ENCODE measurements at regions not wholly inside any gene's neighbourhood (a gene's known extent, or its start where the extent isn't known, plus 50 kb on each side); places are given as distances from the start of the nearest gene placed in this dataset.

DNA sequence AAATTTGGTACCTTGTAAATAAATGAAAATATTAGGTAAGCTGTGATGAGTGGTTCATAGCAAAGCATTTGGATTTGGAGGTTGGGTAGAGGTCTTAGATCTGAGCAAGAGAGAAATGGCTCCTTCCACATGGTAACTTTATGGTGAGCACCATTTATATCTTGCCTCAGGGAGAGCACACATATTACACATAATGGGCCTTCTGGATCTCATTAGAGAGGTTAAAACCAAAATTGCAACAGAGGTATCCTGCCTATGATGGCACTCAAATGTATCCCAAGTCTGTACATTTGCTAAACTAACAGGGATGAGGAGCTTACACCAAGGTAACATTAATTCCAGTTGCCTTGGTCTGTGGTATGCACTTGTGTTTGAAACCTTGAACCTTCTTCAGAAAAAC is 87.1 kb upstream of the PUDP start:
- H3K36me3 ChIP-seq (ENCODE audit: control insufficient read depth in 5 of 5, insufficient read depth in 5 of 5, low read length in 5 of 5), result no peaks in the 10 kb centered on the region
- no peaks in the 10 kb centered on the region for H3K4me1 ChIP-seq (ENCODE audit: control insufficient read depth in 5 of 5, insufficient read depth in 5 of 5, low read length in 5 of 5)
- no peak overlapping the region for H3K27ac ChIP-seq (ENCODE audit: low read depth, low read length)
- H3K4me3 ChIP-seq (ENCODE audit: low read depth in 1 of 5, low read length in 5 of 5), result no peak overlapping the region
- no peaks in the 10 kb centered on the region for H3K27me3 ChIP-seq (ENCODE audit: control insufficient read depth in 5 of 5, insufficient read depth in 4 of 5, low read length in 5 of 5)
- H3K9me3 ChIP-seq (ENCODE audit: control insufficient read depth in 5 of 5, low read length in 5 of 5), result no peaks in the 10 kb centered on the region
- no peak overlapping the region for H3K9ac ChIP-seq (ENCODE audit: low read length in 5 of 5)

GRCh38 chrX:7233580-7234406 is 85.8 kb upstream of the PUDP start:
- Histone ChIP-seq H3K36me3 (ENCODE audit: control insufficient read depth in 5 of 5, insufficient read depth in 5 of 5, low read length in 5 of 5) (no peaks in the 10 kb centered on the region), H3K4me1 (ENCODE audit: control insufficient read depth in 5 of 5, insufficient read depth in 5 of 5, low read length in 5 of 5) (no peaks in the 10 kb centered on the region), H3K27me3 (ENCODE audit: control insufficient read depth in 5 of 5, insufficient read depth in 4 of 5, low read length in 5 of 5) (no peaks in the 10 kb centered on the region), H3K4me3 (ENCODE audit: low read depth in 1 of 5, low read length in 5 of 5) (no peak overlapping the region), H3K27ac (ENCODE audit: low read depth, low read length) (no peak overlapping the region), H3K9ac (ENCODE audit: low read length in 5 of 5) (no peak overlapping the region), H3K9me3 (ENCODE audit: control insufficient read depth in 5 of 5, low read length in 5 of 5) (no peaks in the 10 kb centered on the region)

- H3K27me3 ChIP-seq (ENCODE audit: control insufficient read depth in 5 of 5, insufficient read depth in 4 of 5, low read length in 5 of 5), result no peaks in the 10 kb centered on the region
- H3K27ac ChIP-seq (ENCODE audit: low read depth, low read length), result no peak overlapping the region
- H3K4me1 ChIP-seq (ENCODE audit: control insufficient read depth in 5 of 5, insufficient read depth in 5 of 5, low read length in 5 of 5), result no peaks in the 10 kb centered on the region
- H3K9ac ChIP-seq (ENCODE audit: low read length in 5 of 5), result no peak overlapping the region
- no peak overlapping the region for H3K4me3 ChIP-seq (ENCODE audit: low read depth in 1 of 5, low read length in 5 of 5)
- no peaks in the 10 kb centered on the region for H3K36me3 ChIP-seq (ENCODE audit: control insufficient read depth in 5 of 5, insufficient read depth in 5 of 5, low read length in 5 of 5)
- H3K9me3 ChIP-seq (ENCODE audit: control insufficient read depth in 5 of 5, low read length in 5 of 5), result no peaks in the 10 kb centered on the region
These were observed 80.3 kb upstream of the PUDP start for GRCh38 chrX:7228226-7228625.

DNA sequence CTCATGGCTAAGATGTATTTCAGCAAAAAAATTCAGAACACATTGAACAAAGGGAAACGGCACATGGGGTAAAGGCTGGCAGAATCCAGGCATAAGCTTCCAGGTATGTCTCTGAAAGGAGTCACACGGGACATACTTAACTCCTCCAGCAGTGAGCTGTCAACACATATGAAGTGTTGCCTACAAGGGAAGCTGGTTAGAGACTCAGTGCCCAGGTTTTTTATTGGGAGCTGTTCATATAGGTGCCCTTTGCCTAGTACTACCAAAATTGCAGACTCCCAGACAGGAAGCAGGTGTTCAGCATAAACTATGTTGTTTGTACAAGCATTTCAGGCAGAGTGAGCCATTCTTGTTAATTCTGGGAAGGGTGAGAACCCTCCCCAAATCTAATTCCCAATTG is 77.4 kb upstream of the PUDP start:
- Histone ChIP-seq H3K27ac (ENCODE audit: low read depth, low read length) (no peak overlapping the region), H3K4me1 (ENCODE audit: control insufficient read depth in 5 of 5, insufficient read depth in 5 of 5, low read length in 5 of 5) (no peaks in the 10 kb centered on the region), H3K9me3 (ENCODE audit: control insufficient read depth in 5 of 5, low read length in 5 of 5) (no peaks in the 10 kb centered on the region), H3K4me3 (ENCODE audit: low read depth in 1 of 5, low read length in 5 of 5) (no peak overlapping the region), H3K36me3 (ENCODE audit: control insufficient read depth in 5 of 5, insufficient read depth in 5 of 5, low read length in 5 of 5) (no peaks in the 10 kb centered on the region), H3K9ac (ENCODE audit: low read length in 5 of 5) (no peak overlapping the region), H3K27me3 (ENCODE audit: control insufficient read depth in 5 of 5, insufficient read depth in 4 of 5, low read length in 5 of 5) (no peaks in the 10 kb centered on the region)

- no peak overlapping the region for H3K9ac ChIP-seq (ENCODE audit: low read length in 5 of 5)
- H3K4me3 ChIP-seq (ENCODE audit: low read depth in 1 of 5, low read length in 5 of 5), result no peak overlapping the region
- H3K36me3 ChIP-seq (ENCODE audit: control insufficient read depth in 5 of 5, insufficient read depth in 5 of 5, low read length in 5 of 5), result no peaks in the 10 kb centered on the region
- no peaks in the 10 kb centered on the region for H3K9me3 ChIP-seq (ENCODE audit: control insufficient read depth in 5 of 5, low read length in 5 of 5)
- no peaks in the 10 kb centered on the region for H3K4me1 ChIP-seq (ENCODE audit: control insufficient read depth in 5 of 5, insufficient read depth in 5 of 5, low read length in 5 of 5)
- no peak overlapping the region for H3K27ac ChIP-seq (ENCODE audit: low read depth, low read length)
- no peaks in the 10 kb centered on the region for H3K27me3 ChIP-seq (ENCODE audit: control insufficient read depth in 5 of 5, insufficient read depth in 4 of 5, low read length in 5 of 5)
These were observed 75.3 kb upstream of the PUDP start for GRCh38 chrX:7223271-7223670.

DNA sequence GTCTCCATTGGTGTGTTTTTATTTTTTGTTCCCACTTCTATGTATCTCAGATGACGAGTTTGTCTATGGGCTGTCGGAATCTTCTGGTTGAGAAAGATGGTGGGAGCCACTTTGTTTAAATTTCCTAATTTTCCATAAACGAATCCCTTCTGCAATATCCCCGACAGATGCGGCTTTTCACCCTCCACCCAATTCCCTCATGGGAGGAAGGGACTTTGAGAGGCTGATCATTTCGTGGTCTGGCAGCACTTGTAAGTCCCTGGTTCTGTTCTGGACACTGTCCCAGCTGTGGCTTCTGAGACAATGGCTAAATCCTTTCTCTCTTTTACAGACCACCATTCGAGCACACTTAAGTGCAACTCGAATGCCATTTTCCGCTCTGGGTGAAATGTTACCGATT is 72.2 kb upstream of the PUDP start:
- Histone ChIP-seq H3K4me1 (ENCODE audit: control insufficient read depth in 5 of 5, insufficient read depth in 5 of 5, low read length in 5 of 5) (no peaks in the 10 kb centered on the region), H3K27me3 (ENCODE audit: control insufficient read depth in 5 of 5, insufficient read depth in 4 of 5, low read length in 5 of 5) (no peaks in the 10 kb centered on the region), H3K4me3 (ENCODE audit: low read depth in 1 of 5, low read length in 5 of 5) (no peak overlapping the region), H3K9ac (ENCODE audit: low read length in 5 of 5) (no peak overlapping the region), H3K27ac (ENCODE audit: low read depth, low read length) (no peak overlapping the region), H3K36me3 (ENCODE audit: control insufficient read depth in 5 of 5, insufficient read depth in 5 of 5, low read length in 5 of 5) (no peaks in the 10 kb centered on the region), H3K9me3 (ENCODE audit: control insufficient read depth in 5 of 5, low read length in 5 of 5) (no peaks in the 10 kb centered on the region)

GRCh38 chrX:7219153-7219705 is 71.3 kb upstream of the PUDP start:
- Histone ChIP-seq H3K9ac (ENCODE audit: low read length in 5 of 5) (no peak overlapping the region), H3K27me3 (ENCODE audit: control insufficient read depth in 5 of 5, insufficient read depth in 4 of 5, low read length in 5 of 5) (no peaks in the 10 kb centered on the region), H3K9me3 (ENCODE audit: control insufficient read depth in 5 of 5, low read length in 5 of 5) (no peaks in the 10 kb centered on the region), H3K4me3 (ENCODE audit: low read depth in 1 of 5, low read length in 5 of 5) (no peak overlapping the region), H3K4me1 (ENCODE audit: control insufficient read depth in 5 of 5, insufficient read depth in 5 of 5, low read length in 5 of 5) (no peaks in the 10 kb centered on the region), H3K36me3 (ENCODE audit: control insufficient read depth in 5 of 5, insufficient read depth in 5 of 5, low read length in 5 of 5) (no peaks in the 10 kb centered on the region), H3K27ac (ENCODE audit: low read depth, low read length) (no peak overlapping the region)

- no peaks in the 10 kb centered on the region for H3K9me3 ChIP-seq (ENCODE audit: control insufficient read depth in 5 of 5, low read length in 5 of 5)
- no peak overlapping the region for H3K4me3 ChIP-seq (ENCODE audit: low read depth in 1 of 5, low read length in 5 of 5)
- H3K4me1 ChIP-seq (ENCODE audit: control insufficient read depth in 5 of 5, insufficient read depth in 5 of 5, low read length in 5 of 5), result no peaks in the 10 kb centered on the region
- H3K27me3 ChIP-seq (ENCODE audit: control insufficient read depth in 5 of 5, insufficient read depth in 4 of 5, low read length in 5 of 5), result no peaks in the 10 kb centered on the region
- H3K9ac ChIP-seq (ENCODE audit: low read length in 5 of 5), result no peak overlapping the region
- H3K27ac ChIP-seq (ENCODE audit: low read depth, low read length), result no peak overlapping the region
- H3K36me3 ChIP-seq (ENCODE audit: control insufficient read depth in 5 of 5, insufficient read depth in 5 of 5, low read length in 5 of 5), result no peaks in the 10 kb centered on the region
These were observed 70.6 kb upstream of the PUDP start for GRCh38 chrX:7218321-7219152.

DNA sequence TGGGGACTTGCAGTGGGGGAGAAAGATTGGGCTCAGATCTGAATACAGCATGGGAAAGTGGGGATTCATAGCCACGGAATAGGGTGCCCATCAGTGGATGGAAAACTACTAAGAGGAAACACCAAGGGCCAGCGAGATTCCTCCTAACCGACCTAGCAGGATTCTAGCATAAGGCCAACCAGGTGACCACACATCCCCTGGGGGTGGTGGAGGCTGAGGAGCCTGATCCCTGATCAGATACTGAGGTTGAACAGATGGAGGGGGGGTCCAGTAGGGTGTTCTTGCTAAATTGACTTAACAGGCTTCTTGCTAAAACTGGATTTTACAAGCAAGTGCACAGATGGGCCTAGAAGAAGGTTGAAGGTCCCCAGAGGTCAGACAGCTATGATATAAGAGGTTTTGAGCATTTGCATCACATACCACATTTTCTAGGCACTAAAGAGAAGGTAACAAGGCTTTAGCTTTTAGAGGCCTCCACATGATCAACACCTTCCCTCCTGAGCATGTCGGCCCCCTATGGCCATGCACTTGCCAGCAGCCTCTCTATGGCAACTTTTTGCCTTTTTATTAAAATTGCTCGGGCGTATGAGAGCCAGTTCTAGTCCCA is 69.1 kb upstream of the PUDP start:
- Histone ChIP-seq H3K27ac (ENCODE audit: low read depth, low read length) (no peak overlapping the region), H3K36me3 (ENCODE audit: control insufficient read depth in 5 of 5, insufficient read depth in 5 of 5, low read length in 5 of 5) (no peaks in the 10 kb centered on the region), H3K9me3 (ENCODE audit: control insufficient read depth in 5 of 5, low read length in 5 of 5) (no peaks in the 10 kb centered on the region), H3K4me1 (ENCODE audit: control insufficient read depth in 5 of 5, insufficient read depth in 5 of 5, low read length in 5 of 5) (no peaks in the 10 kb centered on the region), H3K9ac (ENCODE audit: low read length in 5 of 5) (no peak overlapping the region), H3K4me3 (ENCODE audit: low read depth in 1 of 5, low read length in 5 of 5) (no peak overlapping the region), H3K27me3 (ENCODE audit: control insufficient read depth in 5 of 5, insufficient read depth in 4 of 5, low read length in 5 of 5) (no peaks in the 10 kb centered on the region)

DNA sequence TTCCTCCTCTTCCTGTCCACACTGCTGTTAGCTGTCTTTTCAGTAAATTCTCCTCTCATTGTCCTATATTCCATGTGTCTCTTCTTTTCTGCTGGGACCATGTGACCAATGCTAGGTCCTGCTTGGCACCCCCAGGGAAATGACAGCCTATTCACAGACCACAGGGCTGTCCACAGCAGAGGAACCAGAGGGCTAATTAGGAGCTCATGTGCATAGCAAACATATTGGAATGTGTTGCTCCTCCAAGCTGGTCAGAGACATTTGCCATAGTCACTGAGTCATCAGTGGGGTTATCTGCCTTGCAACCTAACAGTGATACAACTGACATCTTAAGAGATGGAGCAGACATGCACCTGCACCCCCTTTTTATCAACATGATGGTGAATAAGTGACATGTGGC is 67.9 kb upstream of the PUDP start:
- no peaks in the 10 kb centered on the region for H3K9me3 ChIP-seq (ENCODE audit: control insufficient read depth in 5 of 5, low read length in 5 of 5)
- no peaks in the 10 kb centered on the region for H3K36me3 ChIP-seq (ENCODE audit: control insufficient read depth in 5 of 5, insufficient read depth in 5 of 5, low read length in 5 of 5)
- H3K9ac ChIP-seq (ENCODE audit: low read length in 5 of 5), result no peak overlapping the region
- H3K4me1 ChIP-seq (ENCODE audit: control insufficient read depth in 5 of 5, insufficient read depth in 5 of 5, low read length in 5 of 5), result no peaks in the 10 kb centered on the region
- no peaks in the 10 kb centered on the region for H3K27me3 ChIP-seq (ENCODE audit: control insufficient read depth in 5 of 5, insufficient read depth in 4 of 5, low read length in 5 of 5)
- H3K4me3 ChIP-seq (ENCODE audit: low read depth in 1 of 5, low read length in 5 of 5), result no peak overlapping the region
- no peak overlapping the region for H3K27ac ChIP-seq (ENCODE audit: low read depth, low read length)
